Dedifferentiated amniotic fluid mesenchymal stem cell (primary cell): ENCODE measurements at regions not wholly inside any gene's neighbourhood (a gene's known extent, or its start where the extent isn't known, plus 50 kb on each side); places are given as distances from the start of the nearest gene placed in this dataset.

ENCODE experiments used
- DNase-seq: peaks from one replicate; pipeline ENCODE4 v3.0.0-alpha.2; 2016; ENCODE audit errors: extremely low spot score

DNA sequence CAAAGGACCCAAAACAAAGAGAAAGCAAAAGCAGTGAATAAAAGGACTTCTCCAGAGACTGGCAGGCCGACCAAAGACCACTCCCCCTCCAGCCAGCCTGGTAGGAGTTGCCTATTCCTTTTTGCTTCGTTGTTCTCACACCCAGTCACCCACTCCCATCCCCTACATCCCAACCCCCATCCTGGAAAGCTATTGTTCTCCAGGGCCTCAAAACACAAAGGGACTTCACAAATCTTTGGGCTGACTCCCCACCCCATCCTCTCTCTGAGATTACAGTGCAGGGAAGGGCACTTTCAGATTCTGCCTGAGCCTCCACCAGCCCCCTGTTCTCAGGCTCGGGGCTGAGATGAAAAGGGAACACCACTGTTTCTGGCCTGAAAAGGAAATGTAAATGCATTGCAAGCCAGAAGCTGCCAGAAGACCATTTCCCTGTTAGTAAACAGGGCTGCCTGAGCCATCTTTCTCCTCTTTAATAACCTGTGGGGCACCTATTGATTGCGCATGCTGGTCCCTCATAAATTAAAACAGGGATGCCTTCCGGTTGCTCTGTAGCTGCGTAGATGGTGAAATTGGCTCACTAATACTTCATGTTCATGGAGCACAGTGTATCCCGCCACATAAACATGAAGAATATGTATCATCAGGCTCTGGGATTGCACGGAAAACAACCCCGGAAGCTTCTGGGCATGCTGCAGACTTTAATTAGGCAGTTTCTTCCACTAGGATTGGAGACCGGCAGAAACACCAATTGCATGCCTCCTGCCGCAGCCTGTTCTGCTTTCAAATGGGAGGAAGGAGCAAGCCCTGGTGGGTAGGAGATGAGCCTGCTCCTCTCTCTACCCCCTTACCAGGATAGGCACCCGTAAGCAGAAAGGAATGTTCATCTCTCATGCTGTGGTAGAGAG, 130.3 kb upstream of the FUT8 start:
- peak; percentile 42 for DNase-seq

DNA sequence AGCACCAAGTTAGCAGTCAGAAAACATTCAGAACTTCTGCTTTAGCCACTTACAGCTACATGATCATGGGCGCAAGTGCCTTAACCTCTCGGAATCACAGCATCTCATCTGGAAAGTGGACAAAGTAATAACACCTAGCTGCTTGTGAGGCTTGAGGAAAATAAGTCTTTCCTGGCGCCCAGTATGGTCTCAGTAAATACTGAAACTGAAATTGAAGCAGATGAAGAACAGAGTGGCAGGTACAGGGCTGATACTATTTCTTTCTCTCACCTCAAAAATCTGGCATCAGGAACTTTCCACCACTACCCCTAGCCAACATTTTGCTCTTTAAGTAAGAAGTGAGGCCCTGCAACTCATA, 129.7 kb upstream of the FUT8 start:
- no peak for DNase-seq

DNA sequence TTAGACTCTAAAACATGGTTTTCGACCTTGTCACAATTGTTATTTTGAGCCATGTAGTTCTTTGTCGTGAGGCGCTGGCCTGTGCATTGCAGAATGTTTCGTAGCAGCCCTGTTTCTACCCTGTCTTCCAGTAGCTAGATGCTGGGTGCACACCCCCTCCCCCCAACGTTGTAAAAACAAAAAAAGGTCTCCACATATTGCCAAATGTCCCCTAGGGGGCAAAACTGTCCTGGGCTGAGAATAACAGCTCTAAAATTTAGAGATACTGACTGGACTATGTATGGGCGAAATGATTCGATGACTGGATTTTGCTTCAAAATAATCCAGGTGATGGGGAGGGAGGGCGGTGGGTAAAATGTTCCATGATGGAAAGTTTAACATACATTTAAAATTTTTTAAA, 126.1 kb upstream of the FUT8 start:
- DNase-seq: no peak

DNA sequence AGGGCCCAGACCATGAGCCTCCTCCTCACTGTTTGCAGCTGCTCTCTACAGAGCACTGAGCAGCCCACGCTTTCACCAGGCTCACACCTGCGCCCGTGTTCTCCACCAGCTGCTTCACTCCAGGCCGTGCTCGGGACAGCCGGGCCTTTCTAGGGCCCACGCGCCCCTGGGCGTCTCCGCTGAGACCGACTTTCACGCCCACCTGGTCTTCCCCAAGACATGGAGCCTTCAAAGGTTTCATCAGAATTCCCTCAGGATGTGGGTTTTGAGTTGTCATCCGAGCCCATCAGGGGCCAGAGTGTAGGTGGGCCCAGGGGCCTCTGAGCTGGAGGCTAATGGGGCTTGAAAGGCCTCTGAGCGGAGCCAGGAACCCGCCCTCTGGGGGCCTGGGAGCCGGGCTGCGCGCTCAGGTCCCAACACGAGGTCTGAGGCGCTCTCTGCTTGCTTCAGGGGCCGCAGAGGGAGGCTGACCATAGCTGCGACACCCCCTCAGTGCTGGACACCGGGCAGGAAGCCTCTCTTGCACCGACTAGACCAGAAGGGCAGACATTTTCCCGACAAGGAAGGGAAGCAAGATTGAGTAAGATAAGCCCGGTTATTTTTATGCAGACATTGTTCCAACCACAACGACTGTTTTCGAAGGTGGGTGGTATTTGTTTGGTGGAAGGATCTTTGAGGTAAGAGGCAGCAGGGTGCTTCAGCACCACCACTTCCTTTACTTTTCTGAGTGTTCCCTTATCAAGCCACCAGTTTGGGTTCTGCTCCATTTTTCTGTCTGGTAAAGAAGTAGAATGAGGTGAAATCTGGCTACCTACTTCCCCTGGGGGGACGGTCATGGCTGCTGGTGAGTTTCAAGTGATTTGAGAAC, 125.0 kb upstream of the FUT8 start:
- no peak for DNase-seq

DNA sequence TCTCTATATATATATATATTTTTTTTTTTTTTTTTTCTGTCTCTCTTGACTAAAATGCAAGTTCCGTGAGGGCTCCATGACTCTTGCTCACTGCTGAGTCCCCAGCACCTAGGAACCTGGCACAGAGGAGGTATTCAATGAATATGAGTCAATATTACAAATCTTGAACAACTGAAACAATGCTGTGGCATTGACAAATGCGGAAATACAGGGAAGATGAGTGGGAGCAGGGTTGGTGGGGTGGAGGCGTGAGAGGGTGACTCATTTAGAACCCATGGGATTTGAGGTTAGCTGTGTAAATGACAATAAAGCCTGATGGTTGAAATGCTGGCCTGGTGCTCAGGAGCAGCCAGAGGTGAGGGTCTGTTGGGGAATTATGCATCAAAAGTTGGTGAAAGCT, 121.7 kb upstream of the FUT8 start:
- DNase-seq: peak; percentile 40

DNA sequence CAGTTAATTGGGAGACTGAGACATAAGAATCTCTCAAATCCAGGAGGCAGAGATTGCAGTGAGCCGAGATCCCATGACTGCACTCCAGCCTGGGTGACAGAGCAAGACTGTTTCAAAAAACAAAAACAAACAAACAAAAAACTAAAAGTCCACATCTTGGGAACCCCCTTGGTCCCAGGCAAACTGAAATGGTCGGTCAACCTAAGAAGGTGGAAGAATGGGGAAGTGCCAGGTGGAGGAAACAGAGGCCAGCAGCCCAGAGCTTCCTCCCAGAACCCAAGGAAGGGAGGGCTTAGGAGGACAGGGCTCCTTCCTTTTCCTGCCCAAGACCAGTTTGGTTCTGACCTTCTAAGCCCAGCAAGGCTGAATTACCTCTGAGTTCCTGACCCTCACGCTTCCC, 121.0 kb upstream of the FUT8 start:
- DNase-seq: no peak

DNA sequence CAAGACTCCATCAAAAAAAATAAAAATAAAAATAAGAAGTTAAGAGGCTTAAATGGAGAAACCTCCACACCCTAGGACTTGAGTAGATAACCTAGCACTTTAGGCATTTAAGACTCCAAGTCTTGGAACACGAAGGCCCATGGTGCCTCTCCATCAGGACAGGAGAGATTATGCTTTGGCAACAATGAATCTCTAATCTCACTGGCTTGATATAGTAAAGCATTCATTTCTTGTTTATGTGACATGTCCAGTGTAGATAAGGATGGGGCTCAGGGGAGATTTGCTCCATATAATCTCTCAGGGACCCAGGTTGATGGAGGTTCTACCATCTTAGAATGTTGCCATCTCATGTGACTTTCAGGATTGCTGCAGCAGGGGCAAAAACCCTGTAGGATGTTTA, 117.7 kb upstream of the FUT8 start:
- DNase-seq: no peak

DNA sequence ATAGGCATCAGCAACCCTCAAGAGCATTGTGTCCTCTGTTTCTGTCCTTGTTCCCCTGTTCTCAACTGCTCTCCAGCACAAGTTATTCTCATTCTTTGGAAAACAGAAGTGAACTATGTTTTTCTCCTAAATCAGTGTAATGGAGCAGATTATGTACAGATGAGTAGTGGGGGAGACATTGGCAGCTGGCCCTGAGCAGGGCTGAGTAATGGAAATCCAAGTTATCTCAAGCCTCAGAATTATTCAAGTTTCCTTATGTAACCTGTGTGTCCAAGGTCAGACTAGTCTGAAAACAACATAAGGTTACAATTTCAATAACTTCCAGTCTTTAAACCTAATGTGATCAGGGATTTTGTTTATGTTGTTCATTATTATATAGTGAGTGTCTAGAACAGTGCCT, 116.1 kb upstream of the FUT8 start:
- DNase-seq: no peak

DNA sequence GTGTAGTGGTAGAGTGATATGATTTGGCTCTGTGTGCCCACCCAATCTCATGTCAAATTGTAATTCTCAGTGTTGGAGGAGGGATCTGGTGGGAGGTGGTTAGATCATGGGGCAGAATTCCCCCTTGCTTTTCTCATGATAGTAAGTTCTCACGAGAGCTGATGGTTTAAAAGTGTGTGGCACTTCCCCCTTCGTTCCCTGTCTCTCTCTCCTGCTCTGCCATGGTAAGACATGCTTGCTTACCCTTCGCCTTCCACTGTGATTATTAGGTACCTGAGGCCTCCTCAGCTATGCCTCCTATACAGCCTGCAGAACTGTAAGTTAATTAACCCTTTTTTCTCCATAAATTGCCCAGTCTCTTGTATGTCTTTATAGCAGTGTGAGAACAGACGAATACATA, 115.7 kb upstream of the FUT8 start:
- no peak for DNase-seq

DNA sequence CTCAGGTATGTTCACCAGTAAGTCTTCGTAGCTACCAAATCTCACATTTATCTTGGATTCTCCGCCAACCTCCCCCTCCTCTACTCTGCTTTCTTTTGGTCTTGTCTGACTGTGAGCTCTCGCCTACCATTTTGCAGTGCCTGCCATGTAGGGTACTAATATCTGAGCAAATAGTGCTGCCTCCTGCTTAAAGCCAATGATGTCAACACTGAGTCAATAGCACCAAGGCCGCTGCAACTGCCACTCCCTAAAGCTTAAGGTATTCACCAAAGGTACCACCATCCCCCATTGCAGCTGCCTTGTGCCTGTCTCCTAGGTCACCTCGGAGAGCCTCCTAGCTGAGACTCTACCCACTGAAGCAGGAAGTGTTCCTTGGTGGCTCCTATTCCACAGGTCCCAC, 114.8 kb upstream of the FUT8 start:
- no peak for DNase-seq

DNA sequence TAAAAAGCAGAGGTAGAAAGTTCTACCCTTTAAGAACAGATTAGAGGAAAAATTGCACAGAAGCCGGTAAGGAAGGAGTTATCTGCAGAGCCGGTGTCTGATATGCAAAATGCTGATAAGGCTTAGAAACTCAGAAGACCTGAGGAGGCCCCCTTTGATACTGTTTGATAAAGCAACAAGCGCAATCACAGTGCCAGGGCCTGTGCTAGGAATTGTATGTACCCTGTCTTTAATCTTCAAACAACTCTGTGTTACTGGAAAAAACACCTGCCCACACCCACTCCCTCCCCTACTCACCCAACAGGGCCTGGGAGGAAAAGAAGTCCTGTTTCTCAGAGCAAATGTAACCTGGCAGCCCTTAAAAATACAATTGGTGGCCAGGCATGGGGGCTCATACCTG, 112.7 kb upstream of the FUT8 start:
- no peak for DNase-seq

DNA sequence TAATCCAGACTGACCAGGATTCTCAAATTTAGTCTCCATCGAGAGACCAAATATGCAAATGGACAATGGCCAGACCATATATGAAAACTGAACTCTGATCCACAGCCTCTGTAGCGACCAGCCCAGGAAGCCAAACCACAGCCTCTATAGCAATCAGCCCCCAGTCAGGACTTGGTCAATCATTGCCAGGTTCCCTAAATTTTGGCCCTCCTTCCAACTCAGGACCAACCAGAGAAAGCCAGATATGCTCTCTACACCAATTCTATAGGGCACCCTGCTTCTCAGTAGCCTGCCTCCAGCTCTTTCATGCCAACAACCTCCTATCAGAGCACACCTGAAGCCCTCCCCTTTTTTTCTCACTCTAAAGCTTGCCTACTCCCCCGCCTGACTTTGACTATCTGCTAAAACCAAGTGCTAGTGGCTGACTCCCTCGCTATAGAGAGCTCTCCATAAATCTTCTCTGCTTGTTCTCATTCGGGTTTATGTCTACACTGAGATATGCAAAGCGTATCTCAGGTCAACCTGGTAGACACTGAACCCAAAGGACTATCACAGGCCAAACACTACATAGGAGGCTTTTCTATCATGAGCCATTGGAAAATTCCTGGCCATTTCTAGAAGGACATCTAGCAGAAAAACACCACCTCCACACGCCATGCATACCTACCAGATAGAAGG, 110.5 kb upstream of the FUT8 start:
- DNase-seq: no peak

DNA sequence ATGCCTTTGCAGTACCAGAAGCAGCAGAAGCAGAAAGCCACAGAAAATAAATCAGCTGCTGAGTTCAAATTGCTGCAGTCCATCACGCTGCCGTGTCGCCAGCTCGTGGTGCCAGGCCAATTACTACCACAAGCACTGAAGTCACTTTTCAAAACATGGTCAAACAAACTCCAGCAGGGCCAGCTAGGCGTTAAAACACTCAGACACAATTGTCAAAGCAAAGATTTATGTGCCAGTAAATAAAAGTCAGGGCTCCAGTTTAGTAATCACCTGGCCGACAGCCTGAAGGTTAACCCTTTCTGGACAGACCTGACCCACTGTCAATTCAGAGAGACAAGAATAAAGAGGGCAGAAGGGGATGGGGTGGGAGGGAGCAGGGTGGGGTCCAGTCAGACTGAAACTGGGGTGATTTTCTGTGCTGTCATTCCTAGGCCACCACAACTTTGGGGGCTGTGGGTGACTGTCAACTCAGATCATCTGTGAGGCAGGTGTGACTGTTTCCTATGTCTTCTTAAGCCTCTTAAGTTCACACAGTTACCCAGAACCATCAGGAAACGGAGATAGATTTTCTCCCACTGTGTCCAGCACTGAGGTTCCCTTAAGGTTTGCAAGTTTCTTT, 109.8 kb upstream of the FUT8 start:
- no peak for DNase-seq

DNA sequence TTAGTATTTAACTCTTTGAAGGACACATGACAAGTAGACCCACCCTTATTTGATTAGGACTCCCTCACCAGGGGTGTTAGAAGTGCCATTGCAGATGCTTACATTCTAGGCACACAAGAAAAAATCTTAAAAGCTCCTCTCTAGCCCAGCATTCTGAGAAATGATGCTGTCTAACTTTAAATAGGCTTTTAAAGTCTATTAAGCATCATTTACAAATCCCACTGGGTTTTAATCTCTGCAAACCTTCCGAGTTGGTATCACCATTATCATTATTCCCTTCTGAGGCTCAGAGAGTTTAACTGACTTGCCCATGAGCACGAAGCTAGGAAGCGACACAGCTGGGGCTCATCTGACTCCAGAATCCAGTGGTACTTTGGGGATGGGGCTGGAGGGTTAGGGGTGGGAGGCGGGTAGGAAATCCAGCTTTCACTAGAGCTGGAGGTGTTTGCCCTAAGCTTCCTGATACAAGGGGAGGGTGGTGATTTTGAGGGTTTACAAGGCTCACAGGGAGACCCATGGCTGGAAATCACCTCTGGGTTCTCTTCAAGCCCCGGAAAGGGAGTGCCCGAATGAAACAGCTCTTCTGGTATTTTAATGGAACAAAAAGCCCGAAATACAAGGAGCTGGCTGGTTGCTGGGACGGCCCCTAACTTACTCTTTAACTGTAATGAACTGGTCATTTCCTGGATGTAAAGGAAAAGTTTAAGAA, 109.2 kb upstream of the FUT8 start:
- DNase-seq: no peak

DNA sequence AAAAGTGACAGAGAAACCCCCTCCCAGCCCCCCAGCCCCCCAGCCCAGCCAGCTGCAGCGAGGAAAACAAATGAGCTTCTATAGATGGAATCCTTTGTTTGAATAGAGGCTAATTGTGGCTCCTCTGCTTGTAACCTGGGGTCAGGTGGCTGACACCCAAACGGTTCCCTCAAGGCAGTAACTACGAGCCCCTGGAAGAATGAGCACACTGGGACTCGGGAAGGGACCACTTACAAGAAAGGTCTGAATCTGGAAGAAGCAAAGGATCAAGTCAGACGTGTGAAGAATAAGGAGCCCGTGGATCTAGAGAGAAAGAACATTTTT, 108.7 kb upstream of the FUT8 start:
- DNase-seq: no peak

DNA sequence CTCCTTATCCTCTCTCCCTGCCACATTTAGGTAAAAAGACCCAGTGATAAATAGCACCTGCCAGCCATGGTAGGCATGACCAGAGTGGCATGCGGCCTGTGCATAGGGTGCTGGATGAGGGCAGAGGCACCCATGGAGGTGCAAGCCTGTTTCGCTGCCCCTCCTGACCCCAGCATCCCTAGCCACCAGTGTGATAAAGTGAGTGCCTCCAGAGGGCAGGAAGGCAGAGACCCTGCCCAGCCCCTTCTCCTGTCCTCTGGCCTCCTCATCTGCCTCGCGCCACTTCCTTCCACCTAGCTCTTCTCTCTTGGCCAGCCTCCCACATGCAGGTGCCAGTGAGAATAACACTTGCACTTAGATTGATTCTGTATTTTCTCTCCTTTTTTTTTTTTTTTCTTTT, 108.3 kb upstream of the FUT8 start:
- DNase-seq: no peak

DNA sequence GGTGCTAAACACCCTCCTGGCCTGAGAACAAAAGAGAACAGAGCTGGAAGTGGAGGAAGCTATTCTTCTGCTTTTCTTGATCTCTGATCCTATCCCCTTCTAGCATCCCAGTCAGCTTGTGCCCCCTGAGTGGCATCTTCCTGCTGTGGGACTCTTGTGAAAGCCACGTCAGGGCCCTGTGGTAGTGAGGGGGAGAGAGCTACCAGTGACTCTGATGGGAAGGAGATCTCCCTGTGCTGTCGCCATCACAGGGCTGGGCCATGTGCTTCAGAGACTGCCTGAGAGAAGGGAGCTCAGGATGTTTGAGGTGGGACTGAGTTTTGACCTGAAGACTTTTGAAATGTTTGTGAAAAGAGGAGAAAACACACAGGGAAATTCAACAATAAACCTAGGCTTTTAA, 107.6 kb upstream of the FUT8 start:
- DNase-seq: no peak

DNA sequence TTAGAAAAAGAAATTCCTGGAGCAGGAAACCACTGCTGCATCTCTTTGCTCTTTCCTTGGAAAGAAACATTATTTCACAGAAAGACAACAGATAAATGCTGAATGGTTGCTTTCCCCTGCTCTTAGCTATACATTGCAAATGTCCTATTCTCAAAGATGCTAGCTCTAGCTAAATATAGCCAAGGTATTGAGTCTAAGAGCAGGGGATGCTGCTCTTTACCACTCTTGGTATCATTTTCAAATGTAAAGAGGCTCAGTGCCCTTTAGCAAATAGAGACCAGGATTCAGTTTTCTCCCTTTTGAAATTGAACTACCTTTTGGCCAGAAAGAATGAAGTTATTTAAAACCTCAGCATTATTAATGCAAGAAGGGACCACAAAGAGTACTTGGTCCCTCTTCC, 104.0 kb upstream of the FUT8 start:
- DNase-seq: no peak

DNA sequence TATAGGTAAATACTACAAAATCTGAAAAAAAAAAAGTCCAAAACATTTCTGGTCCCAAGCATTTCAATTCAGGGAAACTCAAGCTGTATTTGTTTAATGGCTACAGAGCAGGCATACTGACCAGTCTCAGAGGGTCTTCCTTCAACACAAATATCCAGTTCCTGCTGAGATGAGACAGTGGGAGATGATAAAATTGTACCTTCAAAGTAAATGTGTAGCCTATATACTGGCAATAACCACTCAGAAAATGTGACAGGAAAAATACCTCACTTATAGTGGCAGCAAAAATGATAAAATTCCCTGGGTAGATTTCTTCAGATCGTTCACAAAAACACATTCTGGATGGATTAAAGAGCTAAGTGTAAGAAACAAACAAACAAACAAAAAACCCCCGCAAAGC, 102.0 kb upstream of the FUT8 start:
- no peak for DNase-seq

DNA sequence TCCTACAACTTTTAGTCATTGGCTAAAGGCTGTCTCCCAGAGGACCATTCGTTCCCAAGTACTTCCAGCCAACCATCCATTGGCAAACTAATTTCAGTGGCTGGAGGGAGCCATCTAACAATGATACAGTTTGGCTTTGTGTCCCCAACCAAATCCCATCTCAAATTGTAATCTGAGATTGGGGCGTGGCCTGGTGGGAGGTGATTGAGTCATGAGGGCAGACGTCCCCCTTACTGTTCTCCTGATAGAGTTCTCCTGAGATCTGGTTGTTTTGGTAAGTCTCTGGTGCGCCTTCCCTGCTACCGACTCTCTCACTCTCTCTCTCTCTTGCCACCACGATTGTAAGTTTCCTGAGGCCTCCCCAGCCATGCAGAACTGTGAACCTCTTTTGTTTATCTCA, 99.7 kb upstream of the FUT8 start:
- no peak for DNase-seq

DNA sequence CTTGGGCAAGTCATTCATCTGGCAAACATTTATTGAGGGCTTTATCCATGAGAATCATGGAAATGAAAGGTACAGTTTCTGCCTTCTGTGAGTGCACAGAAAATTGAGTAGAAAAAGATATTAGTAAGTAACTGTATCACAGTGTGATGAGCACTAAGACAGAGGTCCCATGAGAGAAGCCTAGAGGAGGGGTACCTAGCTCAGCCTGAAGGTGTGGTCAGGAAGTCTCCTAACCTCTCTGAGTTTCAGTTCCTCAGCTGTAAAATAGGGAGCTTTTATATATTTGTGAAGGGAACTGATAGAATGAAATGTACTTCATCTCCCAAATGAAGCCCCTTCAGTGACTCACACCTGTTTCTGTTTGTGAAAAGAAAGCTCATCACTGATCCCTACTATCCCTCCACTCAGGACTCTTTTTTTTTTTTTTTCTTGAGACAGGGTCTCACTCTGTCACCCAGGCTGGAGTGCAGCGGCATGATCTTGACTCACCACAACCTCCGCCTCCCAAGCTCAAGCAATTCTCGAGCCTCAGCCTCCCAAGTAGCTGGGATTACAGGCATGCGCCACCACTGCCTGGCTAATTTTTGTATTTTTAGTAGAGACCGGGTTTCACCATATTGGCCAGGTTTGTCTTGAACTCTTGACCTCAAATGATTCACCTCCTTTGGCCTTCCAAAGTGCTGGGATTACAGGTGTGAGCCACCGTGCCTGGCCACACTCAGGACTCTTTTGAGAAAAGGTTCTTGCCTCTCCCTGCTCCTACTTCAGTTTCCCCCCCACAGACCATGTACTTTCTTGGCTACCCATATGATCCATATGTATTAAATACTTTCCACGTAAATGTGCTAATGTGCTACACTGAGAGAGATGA, 93.7 kb upstream of the FUT8 start:
- DNase-seq: no peak
